ENCODE measurements at regions not wholly inside any gene's neighbourhood (a gene's known extent, or its start where the extent isn't known, plus 50 kb on each side); places are given as distances from the start of the nearest gene placed in this dataset.

GRCh38 chr11:80748207-80748925, 1307.5 kb upstream of the TENM4 start:
- Histone ChIP-seq H3K79me2 (ENCODE audit: insufficient read depth, low read depth, low read length) (no peaks in the 10 kb centered on the region), H3K4me3 (ENCODE audit: low read depth, low read length, poor library complexity, severe bottlenecking) (no peak overlapping the region), H3K36me3 (ENCODE audit: insufficient read depth, low read length) (no peaks in the 10 kb centered on the region), H2AFZ (ENCODE audit: low read length) (no peak overlapping the region), H3K4me2 (ENCODE audit: low read length) (no peak overlapping the region), H3K27ac (ENCODE audit: low read depth, low read length, poor library complexity, severe bottlenecking) (no peak overlapping the region), H3K9me2 (ENCODE audit: insufficient read depth, low read length) (no peaks in the 10 kb centered on the region), H4K20me1 (ENCODE audit: insufficient read depth, low read length) (no peaks in the 10 kb centered on the region), H3K4me1 (ENCODE audit: insufficient read depth, low read length, poor library complexity, severe bottlenecking) (no peaks in the 10 kb centered on the region), H3K9me3 (ENCODE audit: low read length) (no peaks in the 10 kb centered on the region)
- no TSS peak for BruUV-seq (replicated peaks)
- intact Hi-C loops (cut with micrococcal nuclease; ENCODE audit: unreplicated experiment): no loop called here
- no peak for DNase-seq (ENCODE audit: low spot score)
- CTCF ChIA-PET (ENCODE audit: unreplicated experiment): no interaction called here
- POLR2A ChIA-PET: no interaction called here
- TF ChIP-seq CTCF (conservative IDR thresholded peaks at IDR 0.05; ENCODE audit: low read length): no peak
- TF ChIP-seq EZH2phosphoT487 (IDR thresholded peaks at IDR 0.05; ENCODE audit: borderline replicate concordance, low read depth, low read length): no peak

GRCh38 chr11:80746300-80746699, 1305.5 kb upstream of the TENM4 start:
- intact Hi-C loops (cut with micrococcal nuclease; ENCODE audit: unreplicated experiment): no loop called here
- H3K36me3 ChIP-seq (ENCODE audit: insufficient read depth, low read length): no peaks in the 10 kb centered on the region
- H3K4me2 ChIP-seq (ENCODE audit: low read length): no peak overlapping the region
- no peaks in the 10 kb centered on the region for H3K79me2 ChIP-seq (ENCODE audit: insufficient read depth, low read depth, low read length)
- no peak overlapping the region for H3K27ac ChIP-seq (ENCODE audit: low read depth, low read length, poor library complexity, severe bottlenecking)
- TF ChIP-seq EZH2phosphoT487 (IDR thresholded peaks at IDR 0.05; ENCODE audit: borderline replicate concordance, low read depth, low read length): no peak
- TF ChIP-seq CTCF (conservative IDR thresholded peaks at IDR 0.05; ENCODE audit: low read length): no peak
- DNase-seq (ENCODE audit: low spot score): no peak
- POLR2A ChIA-PET: no interaction called here
- no peak overlapping the region for H3K4me3 ChIP-seq (ENCODE audit: low read depth, low read length, poor library complexity, severe bottlenecking)
- H2AFZ ChIP-seq (ENCODE audit: low read length): no peak overlapping the region
- H3K9me2 ChIP-seq (ENCODE audit: insufficient read depth, low read length): no peaks in the 10 kb centered on the region
- CTCF ChIA-PET (ENCODE audit: unreplicated experiment): no interaction called here
- no peaks in the 10 kb centered on the region for H3K9me3 ChIP-seq (ENCODE audit: low read length)
- no peaks in the 10 kb centered on the region for H4K20me1 ChIP-seq (ENCODE audit: insufficient read depth, low read length)
- H3K4me1 ChIP-seq (ENCODE audit: insufficient read depth, low read length, poor library complexity, severe bottlenecking): no peaks in the 10 kb centered on the region
- BruUV-seq (replicated peaks): no TSS peak

GRCh38 chr11:80745416-80745815, 1304.6 kb upstream of the TENM4 start:
- POLR2A ChIA-PET: no interaction called here
- Histone ChIP-seq H3K9me2 (ENCODE audit: insufficient read depth, low read length) (no peaks in the 10 kb centered on the region), H3K27ac (ENCODE audit: low read depth, low read length, poor library complexity, severe bottlenecking) (no peak overlapping the region), H3K4me2 (ENCODE audit: low read length) (no peak overlapping the region), H4K20me1 (ENCODE audit: insufficient read depth, low read length) (no peaks in the 10 kb centered on the region), H3K4me1 (ENCODE audit: insufficient read depth, low read length, poor library complexity, severe bottlenecking) (no peaks in the 10 kb centered on the region), H2AFZ (ENCODE audit: low read length) (no peak overlapping the region), H3K79me2 (ENCODE audit: insufficient read depth, low read depth, low read length) (no peaks in the 10 kb centered on the region), H3K4me3 (ENCODE audit: low read depth, low read length, poor library complexity, severe bottlenecking) (no peak overlapping the region), H3K9me3 (ENCODE audit: low read length) (no peaks in the 10 kb centered on the region), H3K36me3 (ENCODE audit: insufficient read depth, low read length) (no peaks in the 10 kb centered on the region)
- DNase-seq (ENCODE audit: low spot score): no peak
- BruUV-seq (replicated peaks): no TSS peak
- intact Hi-C loops (cut with micrococcal nuclease; ENCODE audit: unreplicated experiment): no loop called here
- TF ChIP-seq EZH2phosphoT487 (IDR thresholded peaks at IDR 0.05; ENCODE audit: borderline replicate concordance, low read depth, low read length): no peak
- TF ChIP-seq CTCF (conservative IDR thresholded peaks at IDR 0.05; ENCODE audit: low read length): no peak
- CTCF ChIA-PET (ENCODE audit: unreplicated experiment): no interaction called here
